H1 (cell line): ENCODE measurements at regions not wholly inside any gene's neighbourhood (a gene's known extent, or its start where the extent isn't known, plus 50 kb on each side); places are given as distances from the start of the nearest gene placed in this dataset.

Experiments used
- CTCF ChIA-PET: fragments of 300-600 bp; sonication (Branson Sonifier 250); formaldehyde crosslinking; loops from one replicate; lab custom pipeline; 2021; ENCODE audit not compliant: partially characterized antibody; lab: Charles Lee
- POLR2A ChIA-PET: fragments of 300-600 bp; sonication (Branson Sonifier 250); formaldehyde crosslinking; loops from one replicate; lab custom pipeline; 2021; ENCODE audit warnings: inconsistent platforms; ENCODE audit not compliant: partially characterized antibody; lab: Charles Lee
- DNase-seq, 2 experiments: peaks; one replicate each; pipeline versions ENCODE4 v3.0.0 to v3.0.0-alpha.2; 2010 to 2022; ENCODE audit warnings: low spot score in 2 of 2, low read depth in 1 of 2, mixed read lengths in 1 of 2
- FAIRE-seq: peaks from 2 replicates; lab custom pipeline; 2011; peaks lifted over from hg19 to GRCh38; lab: Jason Lieb, UNC
- H2AFZ ChIP-seq: 2 replicates; pipeline ENCODE4 v1.8.1; 2012; ENCODE audit warnings: low read length, inconsistent platforms
- H2AK5ac ChIP-seq: 2 replicates; pipeline ENCODE4 v1.6.1; 2013; ENCODE audit warnings: low read depth, low read length
- H2BK120ac ChIP-seq: replicated peaks from 2 replicates; pipeline ENCODE3; 2013; ENCODE audit warnings: low read depth, low read length, inconsistent platforms
- H2BK12ac ChIP-seq: 2 replicates; pipeline ENCODE4 v1.6.1; 2013; ENCODE audit warnings: low read depth, low read length
- H2BK15ac ChIP-seq: 2 replicates; pipeline ENCODE4 v1.6.1; 2013; ENCODE audit warnings: low read length
- H2BK20ac ChIP-seq: 2 replicates; pipeline ENCODE4 v1.6.1; 2013; ENCODE audit warnings: low read length
- H2BK5ac ChIP-seq: 2 replicates; pipeline ENCODE4 v1.6.1; 2013; ENCODE audit warnings: low read depth, low read length
- H3K14ac ChIP-seq: 2 replicates; pipeline ENCODE4 v1.6.1; 2013; ENCODE audit warnings: inconsistent platforms; ENCODE audit not compliant: insufficient read length
- H3K18ac ChIP-seq: 2 replicates; pipeline ENCODE4 v1.6.1; 2013; ENCODE audit warnings: low read length; ENCODE audit errors: extremely low read depth
- H3K23ac ChIP-seq: 2 replicates; pipeline ENCODE4 v1.6.1; 2013; ENCODE audit warnings: inconsistent platforms; ENCODE audit not compliant: insufficient read length
- H3K23me2 ChIP-seq: 2 replicates; pipeline ENCODE4 v1.6.1; 2013; ENCODE audit warnings: low read depth, low read length
- H3K27ac ChIP-seq: 2 replicates; pipeline ENCODE4 v1.6.1; 2011; ENCODE audit warnings: low read depth, low read length, inconsistent platforms
- H3K27me3 ChIP-seq, 4 experiments: replicated peaks in 1 of 4; 1 replicate in 1 of 4; 2 replicates in 3 of 4; pipeline versions ENCODE4 v1.6.1 to v1.8.1; 2011 to 2013; ENCODE audit warnings: low read length in 3 of 4, mild to moderate bottlenecking in 3 of 4, inconsistent platforms in 2 of 4, mixed read lengths in 2 of 4, moderate library complexity in 1 of 4; ENCODE audit not compliant: control insufficient read depth in 3 of 4, insufficient read depth in 3 of 4; ENCODE audit errors: extremely low read depth in 1 of 4
- H3K36me3 ChIP-seq, 4 experiments: 2 replicates each; pipeline versions ENCODE4 v1.6.1 to v1.8.1; 2011 to 2013; ENCODE audit warnings: mild to moderate bottlenecking in 4 of 4, low read length in 3 of 4, moderate library complexity in 2 of 4, control low read depth in 1 of 4, inconsistent platforms in 1 of 4; ENCODE audit not compliant: insufficient read depth in 4 of 4, control insufficient read depth in 2 of 4
- H3K4ac ChIP-seq: replicated peaks from 2 replicates; pipeline ENCODE3; 2013; ENCODE audit warnings: low read length, low read depth, mixed read lengths, inconsistent platforms; ENCODE audit not compliant: insufficient read length
- H3K4me1 ChIP-seq, 4 experiments: replicated peaks in 1 of 4; 1 replicate in 1 of 4; 2 replicates in 3 of 4; pipeline versions ENCODE4 v1.6.1 to v1.8.1; 2011 to 2013; ENCODE audit warnings: low read length in 3 of 4, inconsistent platforms in 2 of 4, mixed read lengths in 1 of 4; ENCODE audit not compliant: insufficient read depth in 4 of 4, control insufficient read depth in 3 of 4
- H3K4me2 ChIP-seq, 2 experiments: 2 replicates each; pipeline versions ENCODE4 v1.6.1 to v1.8.1; 2011 to 2013; ENCODE audit warnings: low read depth in 2 of 2, low read length in 2 of 2, control low read depth in 1 of 2, inconsistent platforms in 1 of 2, mild to moderate bottlenecking in 1 of 2; ENCODE audit not compliant: insufficient read depth in 1 of 2
- H3K4me3 ChIP-seq, 4 experiments: fragments of 200-600, 300-600 bp in 1 of 4; sonication (generic), shearing (Covaris generic), sonication (Bioruptor Twin) in 1 of 4; 2 replicates each; pipeline versions ENCODE4 v1.5.1 to v1.8.1; 2011 to 2016; ENCODE audit warnings: low read length in 4 of 4, low read depth in 3 of 4, control low read depth in 2 of 4, inconsistent platforms in 2 of 4, mild to moderate bottlenecking in 2 of 4, mixed read lengths in 1 of 4, moderate library complexity in 1 of 4; ENCODE audit not compliant: insufficient read depth in 2 of 4; ENCODE audit errors: extremely low read depth in 1 of 4
- H3K56ac ChIP-seq: replicated peaks from 2 replicates; pipeline ENCODE3; 2013; ENCODE audit warnings: low read depth, mild to moderate bottlenecking, mixed read lengths, low read length, inconsistent platforms; ENCODE audit not compliant: insufficient read length
- H3K79me1 ChIP-seq: 2 replicates; pipeline ENCODE4 v1.6.1; 2013; ENCODE audit warnings: low read depth, low read length, control low read depth
- H3K79me2 ChIP-seq, 2 experiments: 2 replicates each; pipeline versions ENCODE4 v1.6.1 to v1.8.1; 2012 to 2013; ENCODE audit warnings: low read length in 2 of 2, mild to moderate bottlenecking in 2 of 2, inconsistent platforms in 1 of 2; ENCODE audit not compliant: insufficient read depth in 2 of 2, control insufficient read depth in 1 of 2
- H3K9ac ChIP-seq, 4 experiments: replicated peaks in 1 of 4; 1 replicate in 1 of 4; 2 replicates in 3 of 4; pipeline versions ENCODE4 v1.6.1 to v1.8.1; 2011 to 2013; ENCODE audit warnings: low read depth in 3 of 4, low read length in 3 of 4, control low read depth in 2 of 4, mild to moderate bottlenecking in 2 of 4, moderate library complexity in 2 of 4, inconsistent platforms in 1 of 4; ENCODE audit errors: extremely low read depth in 1 of 4
- H3K9me3 ChIP-seq, 2 experiments: 2 replicates each; pipeline versions ENCODE4 v1.6.1 to v1.8.1; 2012 to 2013; ENCODE audit warnings: mild to moderate bottlenecking in 2 of 2, moderate library complexity in 2 of 2, control low read depth in 1 of 2, inconsistent platforms in 1 of 2, low read depth in 1 of 2, low read length in 1 of 2, mixed read lengths in 1 of 2; ENCODE audit not compliant: insufficient read depth in 2 of 2
- H4K20me1 ChIP-seq, 2 experiments: replicated peaks in 1 of 2; 2 replicates each; pipeline versions ENCODE3 to v1.8.1; 2011 to 2013; ENCODE audit warnings: inconsistent platforms in 2 of 2, low read length in 2 of 2, mild to moderate bottlenecking in 1 of 2; ENCODE audit not compliant: insufficient read depth in 2 of 2, control insufficient read depth in 1 of 2
- H4K5ac ChIP-seq: 2 replicates; pipeline ENCODE4 v1.6.1; 2013; ENCODE audit warnings: low read length, low read depth, mixed read lengths, inconsistent platforms; ENCODE audit not compliant: insufficient read length
- H4K8ac ChIP-seq: 2 replicates; pipeline ENCODE4 v1.8.0; 2013; ENCODE audit warnings: mild to moderate bottlenecking, moderate library complexity, low read length, inconsistent platforms; ENCODE audit not compliant: insufficient read depth; ENCODE audit errors: extremely low read depth
- H4K91ac ChIP-seq: replicated peaks from 2 replicates; pipeline ENCODE3; 2013; ENCODE audit warnings: low read length, mixed read lengths, inconsistent platforms; ENCODE audit not compliant: insufficient read length
- CHD2 ChIP-seq: IDR thresholded peaks from 2 replicates; pipeline ENCODE4 v1.6.1; 2012; ENCODE audit warnings: low read length, improper control_type of control experiment
- WGBS, 2 experiments: shearing (Covaris generic) in 1 of 2; methylation state at CpG; one replicate each; pipeline versions ENCODE4 v1.1.6 to v1.1.7; 2013 to 2015; ENCODE audit warnings: low lambda C conversion rate in 2 of 2, mixed read lengths in 2 of 2, inconsistent platforms in 1 of 2, low coverage in 1 of 2, missing lambda C conversion rate in 1 of 2; ENCODE audit not compliant: insufficient replicate concordance in 2 of 2, insufficient coverage in 1 of 2, insufficient read length in 1 of 2; ENCODE audit errors: extremely low coverage in 1 of 2, missing lambda C conversion rate in 1 of 2; 5-methylcytosine and 5-hydroxymethylcytosine counted together

DNA sequence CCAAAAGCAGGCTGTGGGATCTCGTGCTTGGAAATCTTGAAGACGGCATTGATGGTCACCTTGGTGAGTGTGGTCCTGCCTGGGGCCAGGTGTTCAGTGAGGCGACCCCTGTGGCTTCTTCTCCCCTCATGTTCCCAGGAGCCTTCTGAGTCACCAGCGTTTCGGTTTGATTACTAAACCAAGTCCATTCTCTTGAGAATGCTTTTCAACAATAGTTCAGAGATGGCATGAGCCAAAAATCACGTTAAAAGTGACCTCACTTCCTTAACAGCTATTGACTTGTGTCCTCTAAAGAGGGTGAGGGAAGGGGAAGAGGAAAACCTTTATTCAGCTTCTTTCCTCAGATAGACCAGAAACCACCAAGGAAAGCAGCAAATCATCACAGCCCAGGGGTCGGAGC, 315.2 kb downstream of the GATA3 start:
- Histone ChIP-seq H2BK12ac (no peak overlapping the region), H3K4me3 (no peak overlapping the region), H2AFZ (no peak overlapping the region), H3K4ac (no peak overlapping the region), H3K79me2 (no peaks in the 10 kb centered on the region), H3K9me3 (no peaks in the 10 kb centered on the region), H3K27me3 (no peaks in the 10 kb centered on the region), H4K8ac (no peak overlapping the region), H3K4me1 (no peaks in the 10 kb centered on the region), H2BK15ac (no peak overlapping the region), H3K56ac (no peak overlapping the region), H3K36me3 (no peaks in the 10 kb centered on the region), H2BK20ac (no peak overlapping the region), H3K14ac (no peak overlapping the region), H3K23ac (no peak overlapping the region), H3K79me1 (no peaks in the 10 kb centered on the region), H2BK120ac (no peak overlapping the region), H3K18ac (no peak overlapping the region), H2BK5ac (no peak overlapping the region), H3K9ac (no peak overlapping the region), H4K5ac (no peak overlapping the region), H4K20me1 (no peaks in the 10 kb centered on the region), H3K27ac (no peak overlapping the region), H3K23me2 (no peaks in the 10 kb centered on the region), H2AK5ac (no peak overlapping the region), H4K91ac (no peak overlapping the region), H3K4me2 (no peak overlapping the region)
- ChIA-PET POLR2A (no interaction called here), CTCF (interaction anchor here (0.8 to 1.2 kb wide), 2 partner anchors 13 kb away, joined by 3 read pairs; no protein-coding TSS in a partner anchor)
- FAIRE-seq (no peak), DNase-seq (no peak)
- 95% methylated on average over 7 of the region's 7 CpGs; no CpG with 5 or more reads in 1 of the 2 experiments for WGBS, 2 experiments
- TF ChIP-seq CHD2, result no peak
